Osteocyte (in vitro differentiated cells): ENCODE measurements at regions not wholly inside any gene's neighbourhood (a gene's known extent, or its start where the extent isn't known, plus 50 kb on each side); places are given as distances from the start of the nearest gene placed in this dataset.

ENCODE experiments used
- DNase-seq: peaks from one replicate; pipeline ENCODE4 v3.0.0; 2021; ENCODE audit warnings: mixed read lengths; ENCODE audit not compliant: unreplicated experiment; ENCODE audit errors: extremely low spot score
- H3K27ac Mint-ChIP-seq: one replicate; pipeline ENCODE4 v1.8.0; 2021; ENCODE audit warnings: mild to moderate bottlenecking, mixed read lengths; ENCODE audit not compliant: unreplicated experiment
- H3K27me3 Mint-ChIP-seq: one replicate; pipeline ENCODE4 v1.8.0; 2021; ENCODE audit warnings: mixed read lengths; ENCODE audit not compliant: unreplicated experiment
- H3K36me3 Mint-ChIP-seq: one replicate; pipeline ENCODE4 v1.8.0; 2021; ENCODE audit warnings: mixed read lengths; ENCODE audit not compliant: unreplicated experiment
- H3K4me1 Mint-ChIP-seq: one replicate; pipeline ENCODE4 v1.8.0; 2021; ENCODE audit warnings: mixed read lengths; ENCODE audit not compliant: unreplicated experiment
- H3K4me3 Mint-ChIP-seq: one replicate; pipeline ENCODE4 v1.8.0; 2021; ENCODE audit warnings: mild to moderate bottlenecking, moderate library complexity, mixed read lengths; ENCODE audit not compliant: unreplicated experiment
- H3K9me3 Mint-ChIP-seq: one replicate; pipeline ENCODE4 v1.8.0; 2021; ENCODE audit warnings: mixed read lengths; ENCODE audit not compliant: unreplicated experiment
- CTCF ChIP-seq: fragments of 200-600 bp; sonication (generic); IDR thresholded peaks from 2 replicates; pipeline ENCODE4 v1.5.0; 2021; ENCODE audit warnings: antibody characterized with exemption, mild to moderate bottlenecking, moderate library complexity

DNA sequence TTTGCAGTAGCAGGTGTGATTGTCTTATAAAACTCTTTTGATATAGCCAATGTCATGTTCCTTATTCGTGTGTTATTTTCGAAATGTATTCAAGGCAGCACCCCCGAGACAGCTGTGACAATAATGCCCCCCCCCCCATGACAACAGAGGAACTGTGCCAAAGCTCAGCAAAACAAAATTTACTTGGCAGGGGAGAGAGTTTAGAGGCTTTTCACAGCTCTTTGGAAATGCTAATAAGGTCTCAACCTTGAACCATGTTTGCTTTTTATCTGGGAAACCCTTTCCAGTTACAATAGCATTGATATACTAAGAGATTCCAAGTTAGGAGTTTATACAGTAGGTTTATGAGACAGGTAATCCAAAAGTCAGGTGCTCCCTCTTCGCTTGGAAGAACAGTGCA is 56.4 kb upstream of the USP44 start:
- H3K4me3 Mint-ChIP-seq, result no peak overlapping the region
- no peak for TF ChIP-seq CTCF
- no peak for DNase-seq
- H3K27me3 Mint-ChIP-seq, result no peaks in the 10 kb centered on the region
- no peaks in the 10 kb centered on the region for H3K9me3 Mint-ChIP-seq
- peaks cover 61% of the 10 kb centered on the region for H3K4me1 Mint-ChIP-seq
- no peaks in the 10 kb centered on the region for H3K36me3 Mint-ChIP-seq
- peak overlapping the region; percentile 21 for H3K27ac Mint-ChIP-seq

DNA sequence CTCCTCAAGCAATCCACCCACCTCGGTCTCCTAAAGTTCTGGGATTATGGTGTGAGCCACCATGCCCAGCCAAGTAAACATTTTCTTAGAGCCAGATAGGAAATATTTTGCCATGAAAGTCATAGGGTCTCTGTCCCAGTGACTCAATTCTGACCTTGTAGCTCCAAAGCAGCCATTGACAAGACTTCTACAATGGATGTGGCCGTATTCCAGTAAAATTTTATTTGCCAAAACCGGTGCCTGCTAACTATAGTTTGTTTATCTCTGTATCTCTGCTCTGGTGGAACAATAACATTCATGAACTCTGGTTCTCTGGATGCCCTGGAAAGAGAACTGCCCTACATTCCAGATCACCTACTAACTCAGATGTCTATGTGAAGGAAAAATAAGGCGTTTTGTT is 54.6 kb upstream of the USP44 start:
- no peak for DNase-seq
- H3K4me3 Mint-ChIP-seq, result no peak overlapping the region

GRCh38 chr12:95605087-95605486 is 53.8 kb upstream of the USP44 start:
- Mint-ChIP-seq H3K9me3 (no peaks in the 10 kb centered on the region), H3K27me3 (no peaks in the 10 kb centered on the region), H3K36me3 (no peaks in the 10 kb centered on the region), H3K4me1 (peaks cover 68% of the 10 kb centered on the region), H3K27ac (peak overlapping the region; percentile 2), H3K4me3 (no peak overlapping the region)
- no peak for TF ChIP-seq CTCF
- DNase-seq, result no peak

More for the DNA sequence above, 54.6 kb upstream of the USP44 start:
- Mint-ChIP-seq H3K27ac (peak overlapping the region; percentile 27), H3K27me3 (no peaks in the 10 kb centered on the region), H3K4me1 (peaks cover 70% of the 10 kb centered on the region), H3K9me3 (no peaks in the 10 kb centered on the region), H3K36me3 (no peaks in the 10 kb centered on the region)
- TF ChIP-seq CTCF, result no peak

- no peaks in the 10 kb centered on the region for H3K27me3 Mint-ChIP-seq
- H3K36me3 Mint-ChIP-seq, result no peaks in the 10 kb centered on the region
- H3K27ac Mint-ChIP-seq, result no peak overlapping the region
- H3K4me1 Mint-ChIP-seq, result peaks cover 53% of the 10 kb centered on the region
- no peak for TF ChIP-seq CTCF
- DNase-seq, result no peak
- no peak overlapping the region for H3K4me3 Mint-ChIP-seq
- no peaks in the 10 kb centered on the region for H3K9me3 Mint-ChIP-seq
These were observed 52.3 kb upstream of the USP44 start for GRCh38 chr12:95603351-95604145.

DNA sequence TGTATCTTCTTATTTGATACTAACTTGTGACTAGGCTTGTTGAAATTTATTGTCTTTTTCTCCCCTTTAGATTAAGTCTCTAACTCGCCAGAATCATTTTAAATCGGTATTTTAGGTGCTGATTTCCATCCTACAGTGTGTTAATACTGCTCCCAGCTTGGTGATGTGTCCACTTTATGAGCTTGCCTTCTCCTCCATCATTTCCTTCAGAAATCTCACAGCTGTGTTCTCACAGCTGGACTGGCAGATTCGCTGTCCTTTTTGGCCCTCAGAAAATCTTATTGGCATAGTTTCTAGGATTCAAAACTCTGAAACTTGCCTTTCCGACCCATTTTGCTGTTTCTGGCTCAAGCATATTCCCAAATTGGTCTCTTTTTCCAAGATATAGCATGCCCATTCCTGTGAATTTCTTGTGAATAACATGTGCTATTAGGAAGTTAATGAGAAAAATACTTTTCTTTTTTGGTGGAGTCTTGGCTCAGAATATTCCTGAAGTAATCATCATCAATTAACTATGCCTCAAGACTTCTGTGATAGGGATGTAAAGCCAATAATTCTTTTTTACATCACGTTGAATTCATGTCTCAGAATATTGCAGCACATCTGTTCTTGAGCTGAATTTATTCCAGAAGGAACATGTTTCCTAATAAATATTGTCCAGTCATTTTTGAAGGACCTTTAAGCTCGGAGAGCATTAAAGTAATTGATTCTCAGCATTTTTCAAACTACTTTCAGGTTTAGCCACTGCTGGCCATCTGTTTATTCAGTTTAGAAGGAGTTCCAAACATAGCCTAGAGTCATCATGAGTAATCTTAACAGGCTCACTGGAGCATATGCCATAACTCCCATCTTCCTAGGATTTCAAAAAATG is 50.0 kb upstream of the USP44 start:
- peaks cover 34% of the 10 kb centered on the region for H3K4me1 Mint-ChIP-seq
- H3K27me3 Mint-ChIP-seq, result no peaks in the 10 kb centered on the region
- H3K27ac Mint-ChIP-seq, result peak overlapping the region; percentile 77
- no peak for TF ChIP-seq CTCF
- no peaks in the 10 kb centered on the region for H3K9me3 Mint-ChIP-seq
- no peak overlapping the region for H3K4me3 Mint-ChIP-seq
- DNase-seq, result no peak
- no peaks in the 10 kb centered on the region for H3K36me3 Mint-ChIP-seq
